ENCODE measurements at regions not wholly inside any gene's neighbourhood (a gene's known extent, or its start where the extent isn't known, plus 50 kb on each side); places are given as distances from the start of the nearest gene placed in this dataset.

DNA sequence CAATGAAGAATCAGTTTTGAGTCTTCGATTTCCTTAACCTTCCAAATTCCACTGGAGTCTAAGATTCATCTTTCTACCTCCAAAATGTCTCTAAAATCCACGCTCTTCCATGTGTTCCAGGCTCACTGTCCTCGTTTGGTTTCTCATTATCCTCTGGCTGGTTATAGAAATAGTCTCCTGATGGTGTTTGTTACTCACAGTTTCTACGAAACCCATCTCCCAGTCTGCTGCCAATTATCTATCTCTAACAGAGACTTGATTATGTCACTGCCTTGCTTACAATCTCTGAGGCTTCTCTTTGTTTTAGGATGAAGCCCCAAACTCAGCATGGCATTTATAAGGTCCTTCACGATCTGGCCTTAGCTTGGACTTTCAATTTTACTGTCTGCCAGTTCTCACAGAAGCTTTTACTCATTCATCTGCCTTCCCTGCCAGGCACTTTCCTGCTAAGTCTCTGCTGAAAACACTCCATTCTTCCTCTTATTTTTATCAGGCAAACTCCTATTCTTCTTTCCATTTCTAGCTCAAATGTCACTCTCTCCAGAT, 339.6 kb upstream of the SGCD start (continued):
- TF ChIP-seq, protein P1, sequence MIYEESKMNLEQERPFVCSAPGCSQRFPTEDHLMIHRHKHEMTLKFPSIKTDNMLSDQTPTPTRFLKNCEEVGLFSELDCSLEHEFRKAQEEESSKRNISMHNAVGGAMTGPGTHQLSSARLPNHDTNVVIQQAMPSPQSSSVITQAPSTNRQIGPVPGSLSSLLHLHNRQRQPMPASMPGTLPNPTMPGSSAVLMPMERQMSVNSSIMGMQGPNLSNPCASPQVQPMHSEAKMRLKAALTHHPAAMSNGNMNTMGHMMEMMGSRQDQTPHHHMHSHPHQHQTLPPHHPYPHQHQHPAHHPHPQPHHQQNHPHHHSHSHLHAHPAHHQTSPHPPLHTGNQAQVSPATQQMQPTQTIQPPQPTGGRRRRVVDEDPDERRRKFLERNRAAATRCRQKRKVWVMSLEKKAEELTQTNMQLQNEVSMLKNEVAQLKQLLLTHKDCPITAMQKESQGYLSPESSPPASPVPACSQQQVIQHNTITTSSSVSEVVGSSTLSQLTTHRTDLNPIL (CRISPR knock-in tag; IDR thresholded peaks at IDR 0.05; ENCODE audit: low read depth) = no peak
- TF ChIP-seq PPARA (CRISPR knock-in tag; IDR thresholded peaks at IDR 0.05; ENCODE audit: borderline replicate concordance) (no peak), ZFP30 (CRISPR knock-in tag; IDR thresholded peaks at IDR 0.05) (no peak)
- TF ChIP-seq, protein P2, sequence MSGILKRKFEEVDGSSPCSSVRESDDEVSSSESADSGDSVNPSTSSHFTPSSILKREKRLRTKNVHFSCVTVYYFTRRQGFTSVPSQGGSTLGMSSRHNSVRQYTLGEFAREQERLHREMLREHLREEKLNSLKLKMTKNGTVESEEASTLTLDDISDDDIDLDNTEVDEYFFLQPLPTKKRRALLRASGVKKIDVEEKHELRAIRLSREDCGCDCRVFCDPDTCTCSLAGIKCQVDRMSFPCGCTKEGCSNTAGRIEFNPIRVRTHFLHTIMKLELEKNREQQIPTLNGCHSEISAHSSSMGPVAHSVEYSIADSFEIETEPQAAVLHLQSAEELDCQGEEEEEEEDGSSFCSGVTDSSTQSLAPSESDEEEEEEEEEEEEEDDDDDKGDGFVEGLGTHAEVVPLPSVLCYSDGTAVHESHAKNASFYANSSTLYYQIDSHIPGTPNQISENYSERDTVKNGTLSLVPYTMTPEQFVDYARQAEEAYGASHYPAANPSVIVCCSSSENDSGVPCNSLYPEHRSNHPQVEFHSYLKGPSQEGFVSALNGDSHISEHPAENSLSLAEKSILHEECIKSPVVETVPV (CRISPR knock-in tag; IDR thresholded peaks at IDR 0.05) = no peak

DNA sequence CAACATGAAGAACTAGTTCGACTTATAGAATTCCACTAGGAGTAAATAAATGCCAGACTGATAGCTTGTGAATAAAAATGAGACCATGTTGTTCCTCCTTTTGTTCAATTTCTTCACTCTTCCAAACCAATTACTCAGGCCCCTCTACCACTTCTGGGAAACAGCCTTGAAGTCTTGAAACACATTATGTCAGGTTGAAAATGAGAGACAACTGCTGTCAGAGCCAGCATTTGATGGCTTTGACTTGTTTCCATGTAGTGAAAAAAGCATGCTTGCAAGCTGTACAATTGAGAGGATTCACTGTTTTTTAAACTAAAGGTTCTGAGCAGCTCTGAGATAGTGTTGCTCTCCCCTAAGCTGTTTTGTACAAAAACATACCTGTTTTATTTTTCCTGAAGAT, 337.1 kb upstream of the SGCD start:
- ATAC-seq = no peak
- TF ChIP-seq ZC3H10 (CRISPR knock-in tag; IDR thresholded peaks at IDR 0.05) = no peak
- TF ChIP-seq, protein P3, sequence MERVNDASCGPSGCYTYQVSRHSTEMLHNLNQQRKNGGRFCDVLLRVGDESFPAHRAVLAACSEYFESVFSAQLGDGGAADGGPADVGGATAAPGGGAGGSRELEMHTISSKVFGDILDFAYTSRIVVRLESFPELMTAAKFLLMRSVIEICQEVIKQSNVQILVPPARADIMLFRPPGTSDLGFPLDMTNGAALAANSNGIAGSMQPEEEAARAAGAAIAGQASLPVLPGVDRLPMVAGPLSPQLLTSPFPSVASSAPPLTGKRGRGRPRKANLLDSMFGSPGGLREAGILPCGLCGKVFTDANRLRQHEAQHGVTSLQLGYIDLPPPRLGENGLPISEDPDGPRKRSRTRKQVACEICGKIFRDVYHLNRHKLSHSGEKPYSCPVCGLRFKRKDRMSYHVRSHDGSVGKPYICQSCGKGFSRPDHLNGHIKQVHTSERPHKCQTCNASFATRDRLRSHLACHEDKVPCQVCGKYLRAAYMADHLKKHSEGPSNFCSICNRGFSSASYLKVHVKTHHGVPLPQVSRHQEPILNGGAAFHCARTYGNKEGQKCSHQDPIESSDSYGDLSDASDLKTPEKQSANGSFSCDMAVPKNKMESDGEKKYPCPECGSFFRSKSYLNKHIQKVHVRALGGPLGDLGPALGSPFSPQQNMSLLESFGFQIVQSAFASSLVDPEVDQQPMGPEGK (CRISPR knock-in tag; IDR thresholded peaks at IDR 0.05; ENCODE audit: borderline replicate concordance) = no peak
- TF ChIP-seq ZNF70 (CRISPR knock-in tag; IDR thresholded peaks at IDR 0.05) = no peak
- TF ChIP-seq TCF4 (CRISPR knock-in tag; IDR thresholded peaks at IDR 0.05; ENCODE audit: borderline replicate concordance) = no peak
- TF ChIP-seq, protein P1 (CRISPR knock-in tag; IDR thresholded peaks at IDR 0.05; ENCODE audit: low read depth) = no peak
- TF ChIP-seq TOX (CRISPR knock-in tag; IDR thresholded peaks at IDR 0.05; ENCODE audit: borderline replicate concordance) = no peak
- TF ChIP-seq OSR1 (CRISPR knock-in tag; IDR thresholded peaks at IDR 0.05) = no peak
- no peak for TF ChIP-seq SNAI2 (CRISPR knock-in tag; IDR thresholded peaks at IDR 0.05)
- TF ChIP-seq ARNTL (CRISPR knock-in tag; IDR thresholded peaks at IDR 0.05; ENCODE audit: borderline replicate concordance, low read depth) = no peak
- TF ChIP-seq, protein P2 (CRISPR knock-in tag; IDR thresholded peaks at IDR 0.05) = no peak
- no peak for TF ChIP-seq ZFP30 (CRISPR knock-in tag; IDR thresholded peaks at IDR 0.05)
- no peak for TF ChIP-seq ZNF8 (CRISPR knock-in tag; IDR thresholded peaks at IDR 0.05)
- TF ChIP-seq ZNF565 (CRISPR knock-in tag; conservative IDR thresholded peaks at IDR 0.05; ENCODE audit: low read depth) = no peak
- TF ChIP-seq, protein P4, sequence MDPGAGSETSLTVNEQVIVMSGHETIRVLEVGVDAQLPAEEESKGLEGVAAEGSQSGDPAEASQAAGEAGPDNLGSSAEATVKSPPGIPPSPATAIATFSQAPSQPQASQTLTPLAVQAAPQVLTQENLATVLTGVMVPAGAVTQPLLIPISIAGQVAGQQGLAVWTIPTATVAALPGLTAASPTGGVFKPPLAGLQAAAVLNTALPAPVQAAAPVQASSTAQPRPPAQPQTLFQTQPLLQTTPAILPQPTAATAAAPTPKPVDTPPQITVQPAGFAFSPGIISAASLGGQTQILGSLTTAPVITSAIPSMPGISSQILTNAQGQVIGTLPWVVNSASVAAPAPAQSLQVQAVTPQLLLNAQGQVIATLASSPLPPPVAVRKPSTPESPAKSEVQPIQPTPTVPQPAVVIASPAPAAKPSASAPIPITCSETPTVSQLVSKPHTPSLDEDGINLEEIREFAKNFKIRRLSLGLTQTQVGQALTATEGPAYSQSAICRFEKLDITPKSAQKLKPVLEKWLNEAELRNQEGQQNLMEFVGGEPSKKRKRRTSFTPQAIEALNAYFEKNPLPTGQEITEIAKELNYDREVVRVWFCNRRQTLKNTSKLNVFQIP (CRISPR knock-in tag; IDR thresholded peaks at IDR 0.05; ENCODE audit: borderline replicate concordance, low read depth) = no peak

DNA sequence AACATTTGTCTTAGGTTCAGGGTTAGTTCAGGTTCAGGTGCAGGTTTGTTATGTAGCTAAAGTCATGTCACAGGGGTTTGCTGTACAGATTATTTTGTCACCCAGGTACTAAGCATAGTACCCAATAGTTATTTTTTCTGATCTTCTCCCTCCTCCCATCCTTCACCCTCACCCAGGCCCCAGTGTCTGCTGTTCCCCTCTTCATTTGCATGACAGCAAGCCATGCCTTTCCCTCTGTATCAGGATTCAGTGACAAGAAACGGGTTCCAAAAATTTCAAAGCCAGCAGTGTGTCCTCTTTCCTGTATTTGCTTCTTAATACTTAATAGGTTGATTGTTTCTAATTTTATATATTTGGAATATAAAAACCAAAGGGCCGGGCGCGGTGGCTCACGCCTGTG, 330.8 kb upstream of the SGCD start:
- ATAC-seq = no peak
- TF ChIP-seq ZFP30 (CRISPR knock-in tag; IDR thresholded peaks at IDR 0.05) (no peak), OSR1 (CRISPR knock-in tag; IDR thresholded peaks at IDR 0.05) (no peak), ISL1 (CRISPR knock-in tag; IDR thresholded peaks at IDR 0.05) (no peak), ZNF8 (CRISPR knock-in tag; IDR thresholded peaks at IDR 0.05) (no peak), ARNTL (CRISPR knock-in tag; IDR thresholded peaks at IDR 0.05; ENCODE audit: borderline replicate concordance, low read depth) (no peak), BACH2 (CRISPR knock-in tag; IDR thresholded peaks at IDR 0.05; ENCODE audit: borderline replicate concordance) (no peak), ZC3H10 (CRISPR knock-in tag; IDR thresholded peaks at IDR 0.05) (no peak), CSDC2 (CRISPR knock-in tag; IDR thresholded peaks at IDR 0.05) (no peak)
- TF ChIP-seq, protein P3 (CRISPR knock-in tag; IDR thresholded peaks at IDR 0.05; ENCODE audit: borderline replicate concordance) = no peak
- TF ChIP-seq, protein P2 (CRISPR knock-in tag; IDR thresholded peaks at IDR 0.05) = no peak
- TF ChIP-seq, protein P4 (CRISPR knock-in tag; IDR thresholded peaks at IDR 0.05; ENCODE audit: borderline replicate concordance, low read depth) = no peak

Data from SK-N-SH treated with all-trans-retinoic acid at 6 μM for 48 hours (cell line).